ENCODE measurements at regions not wholly inside any gene's neighbourhood (a gene's known extent, or its start where the extent isn't known, plus 50 kb on each side); places are given as distances from the start of the nearest gene placed in this dataset.

GRCh38 chr4:178966644-178967043 lies 1524.4 kb upstream of the AGA start:
- Mint-ChIP-seq H3K27ac (no peak overlapping the region), H3K36me3 (ENCODE audit: low read depth) (no peaks in the 10 kb centered on the region), H3K9me3 (no peaks in the 10 kb centered on the region), H3K4me3 (no peak overlapping the region), H3K27me3 (ENCODE audit: low read depth) (no peaks in the 10 kb centered on the region), H3K4me1 (peaks cover 11% of the 10 kb centered on the region)
- no peak for TF ChIP-seq CTCF (IDR thresholded peaks at IDR 0.05; ENCODE audit: unreplicated experiment in 3 of 3)

GRCh38 chr4:178970433-178971140 lies 1528.3 kb upstream of the AGA start:
- Mint-ChIP-seq H3K9me3 (no peaks in the 10 kb centered on the region), H3K27ac (no peak overlapping the region)
- TF ChIP-seq CTCF (IDR thresholded peaks at IDR 0.05; ENCODE audit: unreplicated experiment in 3 of 3) = no peak

DNA sequence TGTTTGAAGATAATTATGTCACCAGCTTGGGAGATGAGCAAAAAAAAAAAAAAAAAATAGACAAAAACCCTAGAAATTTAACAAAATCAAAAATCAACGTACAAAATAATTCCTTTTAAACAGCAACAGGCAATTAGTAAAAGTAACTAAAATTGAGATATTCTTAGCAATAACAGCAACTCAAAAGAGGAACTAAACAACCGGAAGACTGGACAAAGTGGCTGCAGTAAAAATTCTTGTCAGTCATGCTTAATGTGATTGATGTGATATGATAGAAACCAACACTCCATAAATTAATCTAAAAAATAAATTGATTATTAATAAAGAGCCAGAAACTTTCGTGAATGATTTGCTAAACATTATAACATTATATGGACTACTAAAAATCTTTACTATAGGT lies 1534.6 kb upstream of the AGA start:
- no peak overlapping the region for H3K4me3 Mint-ChIP-seq
- no peak overlapping the region for H3K27ac Mint-ChIP-seq
- no peaks in the 10 kb centered on the region for H3K36me3 Mint-ChIP-seq (ENCODE audit: low read depth)
- H3K27me3 Mint-ChIP-seq (ENCODE audit: low read depth) = no peaks in the 10 kb centered on the region
- no peaks in the 10 kb centered on the region for H3K4me1 Mint-ChIP-seq
- H3K9me3 Mint-ChIP-seq = no peaks in the 10 kb centered on the region
- no peak for TF ChIP-seq CTCF (IDR thresholded peaks at IDR 0.05; ENCODE audit: unreplicated experiment in 3 of 3)

More at GRCh38 chr4:178970433-178971140, 1528.3 kb upstream of the AGA start:
- Mint-ChIP-seq H3K4me1 (peaks cover 6% of the 10 kb centered on the region), H3K36me3 (ENCODE audit: low read depth) (no peaks in the 10 kb centered on the region), H3K27me3 (ENCODE audit: low read depth) (no peaks in the 10 kb centered on the region), H3K4me3 (no peak overlapping the region)

GRCh38 chr4:178993306-178993705 lies 1551.1 kb upstream of the AGA start:
- no peaks in the 10 kb centered on the region for H3K27me3 Mint-ChIP-seq (ENCODE audit: low read depth)
- H3K27ac Mint-ChIP-seq = no peak overlapping the region
- H3K4me1 Mint-ChIP-seq = no peaks in the 10 kb centered on the region
- TF ChIP-seq CTCF (IDR thresholded peaks at IDR 0.05; ENCODE audit: unreplicated experiment in 3 of 3) = no peak
- no peaks in the 10 kb centered on the region for H3K9me3 Mint-ChIP-seq
- H3K36me3 Mint-ChIP-seq (ENCODE audit: low read depth) = no peaks in the 10 kb centered on the region
- no peak overlapping the region for H3K4me3 Mint-ChIP-seq

DNA sequence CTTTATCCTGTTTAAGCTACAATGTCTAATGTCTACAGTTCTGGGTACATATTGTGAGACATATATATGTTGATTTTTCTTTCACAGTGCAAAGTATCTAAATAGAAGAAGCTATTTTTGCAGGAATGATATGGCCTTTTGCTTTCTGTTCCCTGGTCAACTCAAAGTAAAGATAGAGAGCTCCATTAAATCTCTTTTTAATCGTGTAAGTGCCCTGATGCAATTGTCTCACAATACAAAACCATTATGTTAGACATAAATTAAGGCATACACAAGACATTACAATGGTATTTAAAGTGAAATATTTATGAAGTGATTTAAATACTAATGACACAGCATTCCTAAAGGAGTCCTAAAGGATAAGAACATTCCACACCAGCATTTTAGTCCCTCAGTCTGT lies 1559.7 kb upstream of the AGA start:
- H3K27ac Mint-ChIP-seq = no peak overlapping the region
- H3K9me3 Mint-ChIP-seq = no peaks in the 10 kb centered on the region

More for the DNA sequence above, 1559.7 kb upstream of the AGA start:
- H3K4me1 Mint-ChIP-seq = no peaks in the 10 kb centered on the region
- TF ChIP-seq CTCF (IDR thresholded peaks at IDR 0.05; ENCODE audit: unreplicated experiment in 3 of 3) = no peak
- no peaks in the 10 kb centered on the region for H3K36me3 Mint-ChIP-seq (ENCODE audit: low read depth)
- H3K27me3 Mint-ChIP-seq (ENCODE audit: low read depth) = no peaks in the 10 kb centered on the region
- no peak overlapping the region for H3K4me3 Mint-ChIP-seq
